Omental fat pad (tissue), 3 donors: ENCODE measurements at regions not wholly inside any gene's neighbourhood (a gene's known extent, or its start where the extent isn't known, plus 50 kb on each side); places are given as distances from the start of the nearest gene placed in this dataset.

Source experiments
- ATAC-seq: fragments of 150-250 bp; one replicate; pipeline ENCODE4 v1.9.1; 2016; ENCODE audit warnings: mild to moderate bottlenecking, moderate library complexity; ENCODE audit not compliant: low FRiP score
- DNase-seq: peaks from one replicate; pipeline ENCODE4 v3.0.0-alpha.2; 2019; ENCODE audit warnings: low spot score
- TF ChIP-seq, protein P1 (sequence below), 3 donors: fragments of 450-650 bp; IDR thresholded peaks; one replicate each; pipeline ENCODE4 v1.5.1; 2016 to 2017; ENCODE audit warnings: antibody characterized with exemption in 3 of 3, mild to moderate bottlenecking in 3 of 3, moderate library complexity in 2 of 3

- ATAC-seq (no peak), DNase-seq (no peak)
- TF ChIP-seq, protein P1, sequence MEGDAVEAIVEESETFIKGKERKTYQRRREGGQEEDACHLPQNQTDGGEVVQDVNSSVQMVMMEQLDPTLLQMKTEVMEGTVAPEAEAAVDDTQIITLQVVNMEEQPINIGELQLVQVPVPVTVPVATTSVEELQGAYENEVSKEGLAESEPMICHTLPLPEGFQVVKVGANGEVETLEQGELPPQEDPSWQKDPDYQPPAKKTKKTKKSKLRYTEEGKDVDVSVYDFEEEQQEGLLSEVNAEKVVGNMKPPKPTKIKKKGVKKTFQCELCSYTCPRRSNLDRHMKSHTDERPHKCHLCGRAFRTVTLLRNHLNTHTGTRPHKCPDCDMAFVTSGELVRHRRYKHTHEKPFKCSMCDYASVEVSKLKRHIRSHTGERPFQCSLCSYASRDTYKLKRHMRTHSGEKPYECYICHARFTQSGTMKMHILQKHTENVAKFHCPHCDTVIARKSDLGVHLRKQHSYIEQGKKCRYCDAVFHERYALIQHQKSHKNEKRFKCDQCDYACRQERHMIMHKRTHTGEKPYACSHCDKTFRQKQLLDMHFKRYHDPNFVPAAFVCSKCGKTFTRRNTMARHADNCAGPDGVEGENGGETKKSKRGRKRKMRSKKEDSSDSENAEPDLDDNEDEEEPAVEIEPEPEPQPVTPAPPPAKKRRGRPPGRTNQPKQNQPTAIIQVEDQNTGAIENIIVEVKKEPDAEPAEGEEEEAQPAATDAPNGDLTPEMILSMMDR (IDR thresholded peaks at IDR 0.05) = no peak
Measured at GRCh38 chr12:69027411-69027881, 94.5 kb upstream of the CPM start.

DNA sequence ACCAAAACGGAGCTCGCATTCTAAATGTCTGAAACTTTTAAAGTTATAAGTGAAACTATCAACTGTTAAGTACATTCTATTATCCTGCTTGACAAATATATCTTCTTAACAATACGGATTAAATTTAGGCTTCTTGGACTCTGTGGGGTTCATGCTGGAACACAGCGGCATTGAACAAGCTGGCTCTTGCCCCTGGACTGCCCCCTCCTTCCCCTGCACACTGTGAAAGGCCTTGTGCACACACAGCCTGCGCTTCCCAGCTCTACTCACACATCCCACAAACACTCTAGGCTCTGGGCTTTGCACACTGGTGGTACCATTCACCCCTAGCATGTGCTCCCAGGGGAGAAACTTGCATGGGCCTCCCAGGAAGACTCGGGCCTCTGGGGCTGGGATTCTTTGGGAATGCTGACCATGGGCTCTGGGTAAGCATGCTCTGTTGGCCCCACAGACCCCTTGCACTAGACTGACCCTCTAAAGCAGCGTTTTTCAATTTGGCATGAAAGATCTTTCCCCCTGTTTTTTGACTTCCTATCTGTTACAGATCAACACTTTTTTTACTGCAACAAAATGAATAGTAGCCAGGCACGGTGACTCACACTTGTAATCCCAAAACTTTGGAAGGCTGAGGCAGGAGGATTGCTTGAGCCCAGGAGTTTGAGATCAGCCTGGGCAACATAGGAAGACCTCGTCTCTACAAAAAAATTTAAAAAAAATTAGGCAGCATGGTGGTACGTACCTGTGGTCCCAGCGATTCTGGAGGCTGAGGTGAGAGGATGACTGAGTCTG lies 96.2 kb upstream of the CPM start:
- DNase-seq = no peak
- ATAC-seq = no peak
- TF ChIP-seq, protein P1 (IDR thresholded peaks at IDR 0.05) = no peak

DNA sequence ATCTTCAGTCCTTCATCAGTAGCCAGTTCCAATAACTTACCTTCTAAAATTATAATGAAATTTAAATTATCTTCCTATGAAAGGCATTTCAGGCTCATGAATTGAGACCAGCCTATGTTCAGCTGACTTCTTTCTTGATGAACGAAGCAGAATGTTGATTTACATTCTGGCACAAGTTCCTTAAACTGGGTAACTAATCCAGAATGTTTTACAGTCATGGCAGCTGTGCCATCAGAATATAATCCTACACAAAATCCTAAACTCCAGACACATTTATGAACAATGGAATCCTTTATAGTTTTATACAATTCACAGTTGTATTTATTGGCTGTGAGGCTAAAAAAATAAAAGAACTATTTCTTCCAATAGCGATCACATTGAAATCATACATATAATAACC lies 97.3 kb upstream of the CPM start:
- TF ChIP-seq, protein P1 (IDR thresholded peaks at IDR 0.05) = no peak
- ATAC-seq = no peak
- no peak for DNase-seq

DNA sequence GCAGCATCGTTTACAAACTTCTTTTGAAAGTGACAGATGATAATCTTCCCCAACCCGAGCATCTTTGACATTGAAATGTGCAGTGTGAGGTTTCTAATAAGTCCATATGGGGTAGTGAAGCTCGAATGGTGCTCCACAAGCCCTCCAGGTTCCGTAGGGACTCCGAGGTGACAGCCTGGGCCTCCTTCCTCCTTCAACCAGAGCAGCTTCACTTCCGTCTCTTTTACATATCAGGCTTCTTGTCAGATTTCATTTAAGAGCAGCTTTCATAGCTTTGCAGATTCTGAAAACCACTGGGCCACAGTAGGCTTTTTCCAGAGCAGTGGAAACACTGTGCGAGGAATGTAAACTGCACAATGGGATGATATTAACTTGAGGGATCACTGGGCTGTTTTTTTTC lies 103.6 kb upstream of the CPM start:
- ATAC-seq (no peak), DNase-seq (no peak)
- TF ChIP-seq, protein P1 (IDR thresholded peaks at IDR 0.05) = no peak

- DNase-seq (no peak), ATAC-seq (no peak)
- TF ChIP-seq, protein P1 (IDR thresholded peaks at IDR 0.05) = no peak
Measured at GRCh38 chr12:69036999-69037398, 104.0 kb upstream of the CPM start.

DNA sequence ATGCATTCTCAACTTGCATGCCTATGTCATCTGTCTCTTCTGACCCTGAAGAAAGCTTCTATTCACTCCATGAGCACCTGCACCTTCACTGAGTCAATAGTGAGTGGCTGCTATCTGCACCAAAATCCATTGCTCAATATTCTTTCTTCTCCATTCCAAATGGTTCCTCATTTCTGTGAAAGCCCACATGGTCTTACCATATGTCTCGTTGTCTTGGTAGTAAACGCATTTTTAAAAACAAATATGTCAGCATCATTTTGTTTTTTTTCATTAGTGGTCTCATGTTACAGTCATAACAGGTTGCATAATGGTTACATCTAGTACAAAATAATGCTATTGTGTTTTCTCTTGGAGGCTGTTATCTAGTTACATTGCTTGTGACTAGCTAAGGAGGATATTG lies 106.9 kb upstream of the CPM start:
- ATAC-seq = no peak
- TF ChIP-seq, protein P1 (IDR thresholded peaks at IDR 0.05) = no peak
- DNase-seq = no peak

DNA sequence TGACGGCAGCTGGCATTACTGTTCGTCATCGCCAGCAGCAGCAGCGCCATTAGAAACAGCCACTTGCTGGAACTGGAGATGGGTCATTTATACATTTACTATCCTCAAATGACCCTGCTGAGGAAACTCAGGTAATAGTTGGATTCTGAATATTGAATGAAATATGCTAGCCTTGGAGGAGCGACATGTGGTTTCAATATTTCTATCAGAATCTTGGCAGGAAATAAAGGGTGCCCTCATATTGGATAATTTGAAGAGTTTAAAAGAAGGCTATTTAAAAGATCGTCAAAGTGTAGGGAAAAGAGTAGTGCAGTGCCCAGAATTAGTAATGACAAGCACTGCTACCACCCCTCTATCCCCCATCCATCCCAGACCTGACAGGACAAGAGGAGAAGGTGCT lies 109.6 kb upstream of the CPM start:
- no peak for DNase-seq
- TF ChIP-seq, protein P1 (IDR thresholded peaks at IDR 0.05) = no peak
- no peak for ATAC-seq
